ENCODE measurements at regions not wholly inside any gene's neighbourhood (a gene's known extent, or its start where the extent isn't known, plus 50 kb on each side); places are given as distances from the start of the nearest gene placed in this dataset.

DNA sequence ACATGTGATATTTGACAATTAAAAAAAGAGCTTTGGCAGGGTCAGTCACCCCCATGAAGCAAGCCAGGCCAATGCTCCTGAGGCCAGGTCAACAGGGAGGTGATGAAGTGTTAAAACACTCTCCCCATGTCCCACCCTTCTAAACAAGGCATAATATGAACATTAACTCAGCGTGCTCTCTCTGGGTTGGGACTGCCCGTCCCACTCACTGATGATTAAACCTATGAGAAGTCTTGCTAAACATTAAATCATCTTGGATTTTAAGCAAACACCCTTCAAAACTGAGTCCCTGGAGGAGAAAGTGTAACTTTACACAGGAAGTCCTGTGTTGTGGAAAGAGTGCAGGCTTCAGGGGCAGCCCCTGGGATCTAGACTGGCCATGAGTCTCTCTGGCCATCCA lies 558.5 kb downstream of the CD83 start:
- H3K36me3 Mint-ChIP-seq = no peaks in the 10 kb centered on the region
- H3K9me3 Mint-ChIP-seq = no peaks in the 10 kb centered on the region
- H3K27me3 Mint-ChIP-seq (ENCODE audit: low read depth) = no peaks in the 10 kb centered on the region
- H3K4me1 Mint-ChIP-seq = peaks cover 7% of the 10 kb centered on the region
- TF ChIP-seq, protein P1, sequence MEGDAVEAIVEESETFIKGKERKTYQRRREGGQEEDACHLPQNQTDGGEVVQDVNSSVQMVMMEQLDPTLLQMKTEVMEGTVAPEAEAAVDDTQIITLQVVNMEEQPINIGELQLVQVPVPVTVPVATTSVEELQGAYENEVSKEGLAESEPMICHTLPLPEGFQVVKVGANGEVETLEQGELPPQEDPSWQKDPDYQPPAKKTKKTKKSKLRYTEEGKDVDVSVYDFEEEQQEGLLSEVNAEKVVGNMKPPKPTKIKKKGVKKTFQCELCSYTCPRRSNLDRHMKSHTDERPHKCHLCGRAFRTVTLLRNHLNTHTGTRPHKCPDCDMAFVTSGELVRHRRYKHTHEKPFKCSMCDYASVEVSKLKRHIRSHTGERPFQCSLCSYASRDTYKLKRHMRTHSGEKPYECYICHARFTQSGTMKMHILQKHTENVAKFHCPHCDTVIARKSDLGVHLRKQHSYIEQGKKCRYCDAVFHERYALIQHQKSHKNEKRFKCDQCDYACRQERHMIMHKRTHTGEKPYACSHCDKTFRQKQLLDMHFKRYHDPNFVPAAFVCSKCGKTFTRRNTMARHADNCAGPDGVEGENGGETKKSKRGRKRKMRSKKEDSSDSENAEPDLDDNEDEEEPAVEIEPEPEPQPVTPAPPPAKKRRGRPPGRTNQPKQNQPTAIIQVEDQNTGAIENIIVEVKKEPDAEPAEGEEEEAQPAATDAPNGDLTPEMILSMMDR (IDR thresholded peaks at IDR 0.05; ENCODE audit: unreplicated experiment) = no peak
- no peak overlapping the region for H3K27ac Mint-ChIP-seq
- H3K4me3 Mint-ChIP-seq = no peak overlapping the region
- no peak for DNase-seq (ENCODE audit: low spot score in 2 of 2, unreplicated experiment in 2 of 2)

DNA sequence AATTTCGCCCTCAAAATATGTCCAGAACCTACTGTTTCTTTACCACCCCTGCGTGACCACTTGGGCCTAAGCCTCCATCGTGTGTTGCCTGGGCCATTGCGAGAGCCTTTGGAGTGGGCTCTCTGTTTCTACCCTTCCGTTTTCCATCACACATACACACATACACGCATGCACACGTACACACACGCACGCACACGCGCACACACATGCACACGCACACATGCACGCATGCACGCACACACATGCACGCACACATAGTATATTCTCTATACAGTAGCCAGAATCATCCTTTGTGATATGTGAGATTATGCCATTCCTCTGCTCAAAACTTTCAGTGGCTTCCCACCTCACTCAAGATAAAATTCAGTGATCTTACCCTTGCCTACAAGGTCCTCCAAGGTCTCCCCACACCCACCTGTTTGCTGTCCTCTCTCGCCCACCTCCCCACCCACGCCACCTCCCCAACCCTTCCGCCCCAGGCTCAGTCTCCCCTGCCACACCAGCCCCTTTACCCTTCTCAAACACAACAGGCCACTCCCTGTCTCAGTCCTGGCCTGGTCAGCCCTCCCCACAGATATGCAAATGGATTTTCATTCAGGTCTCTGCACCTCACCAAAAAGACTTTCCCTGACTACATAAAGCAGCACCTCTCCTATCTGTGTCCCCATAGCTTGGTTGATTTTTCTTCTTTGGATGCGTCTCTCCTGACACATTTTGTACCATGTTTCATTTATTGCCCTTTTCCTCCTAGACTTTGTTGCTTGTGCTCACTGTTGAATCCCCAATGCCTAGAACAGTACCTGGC lies 559.6 kb downstream of the CD83 start:
- Mint-ChIP-seq H3K9me3 (peaks cover 4% of the 10 kb centered on the region), H3K36me3 (no peaks in the 10 kb centered on the region), H3K4me1 (no peaks in the 10 kb centered on the region), H3K4me3 (no peak overlapping the region), H3K27me3 (ENCODE audit: low read depth) (no peaks in the 10 kb centered on the region), H3K27ac (no peak overlapping the region)
- TF ChIP-seq, protein P1 (IDR thresholded peaks at IDR 0.05; ENCODE audit: unreplicated experiment) = no peak
- DNase-seq (ENCODE audit: low spot score in 2 of 2, unreplicated experiment in 2 of 2) = no peak

DNA sequence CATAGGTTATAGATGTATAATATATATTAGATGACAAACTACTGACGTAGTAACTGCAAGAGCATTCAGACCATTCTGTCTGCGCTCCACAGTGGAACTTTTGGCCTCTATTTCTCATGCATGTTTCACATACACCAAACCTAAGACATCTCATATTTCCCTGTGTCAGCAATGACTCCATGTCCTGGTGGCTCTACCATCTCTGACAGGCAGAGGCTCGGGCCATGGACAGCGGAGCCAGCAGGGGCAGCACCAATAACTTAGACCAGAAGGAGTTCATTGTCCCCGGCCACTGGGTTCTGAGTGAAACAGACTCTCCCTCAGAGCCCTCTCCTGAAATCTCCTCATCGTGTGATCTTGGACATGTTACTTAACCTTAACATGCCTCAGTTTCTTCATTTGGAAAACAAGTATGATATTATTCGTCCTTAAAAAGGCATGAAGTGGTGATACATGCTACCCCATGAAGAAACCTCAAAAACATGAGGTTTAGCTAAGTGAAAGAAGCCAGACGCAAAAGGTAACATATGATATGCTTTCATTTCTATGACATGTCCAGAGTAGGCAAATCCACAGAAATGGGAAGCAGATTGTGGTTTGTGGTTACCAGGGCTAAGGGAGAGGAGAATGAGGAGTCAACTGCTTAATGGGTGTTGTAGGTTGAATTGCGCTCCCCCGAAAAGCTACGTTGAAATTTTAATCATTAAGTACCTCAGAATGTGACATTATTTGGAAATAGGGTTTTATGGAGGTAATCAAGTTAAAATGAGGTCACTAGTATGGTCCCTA lies 564.0 kb upstream of the JARID2 start:
- no peak overlapping the region for H3K4me3 Mint-ChIP-seq
- no peak overlapping the region for H3K27ac Mint-ChIP-seq
- no peaks in the 10 kb centered on the region for H3K27me3 Mint-ChIP-seq (ENCODE audit: low read depth)
- TF ChIP-seq, protein P1 (IDR thresholded peaks at IDR 0.05; ENCODE audit: unreplicated experiment) = no peak
- peaks cover 2% of the 10 kb centered on the region for H3K36me3 Mint-ChIP-seq
- no peaks in the 10 kb centered on the region for H3K4me1 Mint-ChIP-seq
- no peak for DNase-seq (ENCODE audit: low spot score in 2 of 2, unreplicated experiment in 2 of 2)
- H3K9me3 Mint-ChIP-seq = peaks cover 7% of the 10 kb centered on the region

DNA sequence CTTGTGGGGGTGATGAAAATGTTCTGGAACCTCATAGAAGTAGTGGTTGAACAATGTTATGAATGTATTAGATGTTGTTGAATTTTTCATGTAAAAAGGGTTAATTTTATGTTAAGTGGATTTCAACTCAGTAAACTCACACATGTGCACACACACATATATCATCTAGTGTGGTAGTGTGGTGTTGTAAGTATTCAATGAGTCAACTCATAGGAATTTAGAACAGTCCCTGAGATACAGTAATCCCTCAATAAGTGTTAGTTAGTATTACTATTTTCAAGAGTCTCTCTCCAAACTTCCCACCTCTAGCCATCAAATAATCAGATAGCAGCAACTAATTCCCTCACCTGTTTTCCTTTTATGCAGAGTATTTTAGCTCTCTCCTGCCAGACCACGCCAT lies 563.1 kb upstream of the JARID2 start:
- DNase-seq (ENCODE audit: low spot score in 2 of 2, unreplicated experiment in 2 of 2) = no peak
- H3K4me1 Mint-ChIP-seq = no peaks in the 10 kb centered on the region
- no peak overlapping the region for H3K27ac Mint-ChIP-seq
- H3K4me3 Mint-ChIP-seq = no peak overlapping the region
- H3K36me3 Mint-ChIP-seq = peaks cover 2% of the 10 kb centered on the region
- H3K27me3 Mint-ChIP-seq (ENCODE audit: low read depth) = no peaks in the 10 kb centered on the region
- TF ChIP-seq, protein P1 (IDR thresholded peaks at IDR 0.05; ENCODE audit: unreplicated experiment) = no peak
- peaks cover 7% of the 10 kb centered on the region for H3K9me3 Mint-ChIP-seq

DNA sequence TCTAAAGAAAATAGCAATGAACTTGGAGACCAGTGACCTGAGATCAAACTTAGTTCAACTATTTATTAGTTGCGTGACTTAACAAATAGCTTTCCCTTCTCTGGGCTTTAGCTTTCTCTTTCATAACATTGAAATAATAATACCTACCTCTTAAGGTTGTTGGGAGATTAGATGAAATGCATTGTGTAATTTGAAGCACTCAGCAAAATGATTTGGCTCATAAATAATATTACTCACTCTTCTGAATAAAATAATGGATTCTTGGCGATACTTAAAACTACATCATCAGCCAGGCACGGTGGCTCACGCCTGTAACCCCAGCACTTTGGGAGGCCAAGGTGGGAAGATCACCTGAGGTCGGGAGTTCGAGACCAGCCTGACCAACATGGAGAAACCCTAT lies 556.2 kb upstream of the JARID2 start:
- Mint-ChIP-seq H3K27ac (no peak overlapping the region), H3K36me3 (no peaks in the 10 kb centered on the region), H3K4me3 (no peak overlapping the region), H3K4me1 (peaks cover 3% of the 10 kb centered on the region), H3K27me3 (ENCODE audit: low read depth) (no peaks in the 10 kb centered on the region), H3K9me3 (no peaks in the 10 kb centered on the region)
- TF ChIP-seq, protein P1 (IDR thresholded peaks at IDR 0.05; ENCODE audit: unreplicated experiment) = no peak
- DNase-seq (ENCODE audit: low spot score in 2 of 2, unreplicated experiment in 2 of 2) = no peak
